GM19463 (cell line): ENCODE measurements at regions not wholly inside any gene's neighbourhood (a gene's known extent, or its start where the extent isn't known, plus 50 kb on each side); places are given as distances from the start of the nearest gene placed in this dataset.
A peak's percentile ranks its signal among the peaks of the same experiment; 100 is the strongest.

Experiments
- ATAC-seq: cut with Tn5 transposase; IDR thresholded peaks from one replicate; pipeline ENCODE4 v1.9.1; 2021; ENCODE audit warnings: mild to moderate bottlenecking, moderate library complexity; ENCODE audit not compliant: unreplicated experiment

DNA sequence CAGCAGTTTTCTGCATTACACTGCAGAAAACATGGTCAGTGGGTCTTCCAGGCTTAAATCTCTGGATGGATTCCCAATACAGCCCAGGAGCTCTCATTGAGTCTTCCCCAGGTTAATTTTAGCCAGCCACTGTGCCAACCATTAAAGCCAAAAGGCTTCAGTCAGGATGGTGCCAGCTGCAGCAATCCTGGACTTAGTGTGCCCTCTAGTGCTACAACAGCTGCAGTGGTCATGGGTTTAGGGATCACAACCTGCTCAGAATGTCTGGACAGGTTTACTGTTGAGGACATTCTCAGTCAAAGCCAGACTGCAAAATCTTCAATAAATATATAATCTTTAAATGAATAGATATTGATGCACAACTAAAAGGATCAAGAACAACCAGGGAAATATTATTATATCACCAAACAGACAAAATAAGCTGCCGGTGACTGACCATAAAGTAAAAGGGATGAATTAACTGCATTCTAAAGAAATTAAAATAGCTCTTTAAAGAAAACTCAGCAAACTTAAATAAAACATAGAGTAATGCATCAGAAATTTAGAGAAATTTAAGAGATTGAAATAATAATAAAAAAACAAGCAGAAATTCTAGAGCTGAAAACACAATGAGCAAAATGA lies 639.9 kb downstream of the SPOCK3 start:
- peak; percentile 54 for ATAC-seq

DNA sequence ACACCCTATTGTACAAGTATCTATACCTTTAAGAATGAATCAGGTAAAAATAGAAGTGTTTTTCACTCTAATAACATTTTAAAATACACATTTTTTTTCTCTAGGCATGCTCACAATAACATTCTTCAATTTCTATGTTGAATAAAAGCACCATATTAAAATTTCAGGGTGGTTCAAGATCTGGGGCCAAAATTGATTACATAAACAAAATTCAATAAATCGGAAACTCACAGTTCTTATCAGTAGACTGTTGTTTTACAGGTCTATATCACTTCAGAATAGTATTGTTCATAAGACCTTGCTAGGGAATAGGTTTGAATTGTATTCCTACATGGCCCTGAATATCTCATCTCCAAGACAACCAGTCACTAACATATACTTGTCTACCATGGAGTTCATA lies 634.0 kb downstream of the SPOCK3 start:
- no peak for ATAC-seq

DNA sequence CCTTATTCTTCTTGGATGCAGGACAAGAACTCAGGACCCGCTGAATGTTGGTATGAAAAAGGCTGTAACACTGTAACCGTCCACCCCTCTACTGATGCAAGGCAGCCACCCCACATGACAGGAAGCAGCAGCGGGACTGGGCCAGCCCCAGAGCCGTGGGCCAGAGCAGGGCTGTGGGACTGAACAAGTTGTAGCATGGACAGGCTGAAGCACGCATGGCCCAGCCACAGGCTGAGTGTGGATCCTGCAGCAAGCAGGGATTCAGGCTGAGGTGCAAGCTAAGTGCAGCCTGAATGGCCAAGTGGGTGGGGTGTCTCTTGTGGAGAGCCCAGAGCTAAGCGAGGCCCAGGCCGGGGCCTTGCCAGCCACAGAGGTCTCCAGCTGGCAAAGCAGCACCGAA lies 632.2 kb downstream of the SPOCK3 start:
- ATAC-seq = no peak

DNA sequence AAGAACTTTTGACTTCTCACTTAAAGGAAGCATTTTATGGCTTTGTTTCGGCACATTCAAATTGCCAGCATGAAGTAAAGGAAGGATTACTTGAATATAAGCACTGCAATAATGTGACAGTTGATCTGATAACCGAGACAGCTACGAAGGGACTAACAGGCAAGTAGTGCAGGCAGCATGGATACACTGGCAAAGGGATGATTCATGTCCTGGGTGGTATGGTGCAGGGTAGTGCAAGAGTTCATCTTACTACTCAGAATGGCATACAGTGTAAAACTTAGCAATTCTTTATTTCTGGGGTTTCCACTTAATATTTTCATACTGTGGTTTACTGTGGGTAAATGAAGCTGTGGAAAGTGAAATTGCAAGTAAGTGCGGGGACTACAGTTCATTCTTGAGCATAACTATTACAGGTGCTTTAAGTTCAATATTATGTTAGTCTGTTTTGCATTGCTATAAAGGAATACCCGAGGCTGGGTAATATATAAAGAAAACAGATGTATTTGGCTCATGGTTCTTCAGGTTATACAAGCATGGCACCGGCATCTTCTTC lies 611.8 kb downstream of the SPOCK3 start:
- ATAC-seq = peak; percentile 43

DNA sequence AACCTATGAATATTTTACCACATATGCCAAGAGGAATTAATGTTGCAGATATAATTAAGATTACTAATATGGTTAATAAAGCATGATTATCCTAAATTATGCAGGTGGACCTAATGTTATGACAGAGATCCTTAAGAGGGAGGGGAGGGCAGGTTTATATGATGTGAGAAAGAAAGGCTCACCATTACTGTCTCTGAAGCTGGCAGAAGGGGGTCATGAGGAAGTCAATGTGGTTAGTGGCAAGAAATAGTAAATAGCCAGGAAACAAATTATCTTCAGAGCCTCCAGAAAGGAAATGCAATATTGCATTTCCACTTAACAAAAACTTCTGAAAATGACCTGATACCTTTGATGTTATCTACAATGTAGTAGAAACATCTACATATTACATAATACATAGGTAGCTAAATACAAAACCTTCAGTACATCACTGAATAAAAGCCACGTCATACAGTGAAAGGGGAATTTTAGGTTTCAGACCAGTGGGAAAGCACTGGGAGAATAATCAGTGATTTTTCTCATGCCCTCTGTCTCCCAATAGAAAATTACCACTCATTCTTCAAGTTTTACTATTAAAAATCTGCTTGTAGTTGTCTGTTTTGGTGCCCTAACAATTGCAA lies 609.2 kb downstream of the SPOCK3 start:
- peak; percentile 50 for ATAC-seq

DNA sequence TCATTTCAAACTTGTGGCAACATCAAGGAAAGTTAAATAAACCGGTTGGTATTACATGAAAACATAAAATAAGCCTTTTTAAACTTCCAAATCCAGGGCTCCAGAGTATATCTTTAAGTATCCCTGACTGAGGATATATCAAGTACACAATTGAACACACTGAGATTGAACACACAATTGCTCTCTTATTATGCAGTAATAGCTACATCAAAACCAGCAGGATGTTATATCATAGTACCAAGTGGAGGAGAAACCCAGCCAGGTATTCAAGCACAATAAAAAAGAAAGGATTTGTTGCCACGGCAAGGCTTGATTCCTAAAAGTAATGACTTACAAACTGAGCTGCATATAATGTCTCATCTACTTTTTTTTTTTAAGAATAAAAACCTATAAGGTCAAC lies 605.8 kb downstream of the SPOCK3 start:
- no peak for ATAC-seq

DNA sequence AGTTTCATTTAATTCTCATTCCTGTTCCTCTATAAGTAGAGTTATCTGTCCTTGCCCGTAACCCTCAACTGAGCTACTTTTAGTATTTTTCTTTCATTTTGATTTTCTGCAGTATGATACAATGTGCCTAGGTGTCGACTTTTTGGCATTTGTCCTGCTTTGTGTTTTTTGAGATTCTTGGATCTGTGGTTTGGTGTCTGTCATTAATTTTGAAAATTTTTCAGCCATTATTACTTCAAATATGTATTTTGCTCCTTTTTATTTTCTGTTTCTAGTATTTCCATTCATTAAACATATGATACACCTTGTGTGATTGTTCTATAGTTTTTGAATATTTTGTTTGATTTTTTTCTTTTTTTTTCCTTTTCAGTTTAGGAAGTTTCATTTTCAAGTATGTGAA lies 598.9 kb downstream of the SPOCK3 start:
- no peak for ATAC-seq

DNA sequence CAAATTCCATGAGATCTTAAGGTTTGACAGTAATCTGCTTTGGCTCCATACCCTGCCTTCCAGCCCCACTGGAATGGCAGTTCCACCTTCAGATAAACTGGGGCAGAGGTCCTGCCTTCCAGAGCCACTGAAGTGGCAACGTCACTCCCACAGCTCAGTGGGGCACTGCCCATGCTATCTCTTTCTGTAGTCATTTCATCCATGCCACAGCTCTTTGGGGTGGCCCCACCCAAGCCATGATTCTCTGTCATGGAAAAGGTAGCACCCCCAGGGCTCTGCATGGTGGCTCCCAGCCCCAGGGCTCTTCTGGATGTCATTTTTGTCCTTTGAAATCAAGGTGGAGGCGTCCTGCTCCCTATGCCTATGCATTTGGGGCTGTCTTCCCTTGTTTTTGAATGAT lies 596.5 kb downstream of the SPOCK3 start:
- no peak for ATAC-seq

DNA sequence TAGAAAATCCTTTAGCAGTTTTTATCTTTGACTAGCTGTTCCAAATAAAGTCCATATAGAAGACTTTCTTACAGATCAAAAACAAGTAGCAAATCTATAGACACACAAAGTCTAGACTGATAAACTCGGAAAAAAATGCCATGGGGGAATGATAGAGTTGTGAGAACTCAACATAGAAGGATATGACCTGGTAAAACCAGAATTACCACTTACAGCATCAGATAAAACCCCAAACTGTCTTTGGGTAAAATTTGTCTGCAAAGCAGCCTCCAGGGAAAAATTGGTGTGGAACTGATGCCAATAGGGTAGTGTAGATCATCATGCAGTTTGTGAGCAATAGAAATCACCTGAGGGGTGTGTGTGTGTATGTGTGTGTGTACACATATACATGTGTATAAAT lies 579.1 kb downstream of the SPOCK3 start:
- ATAC-seq = no peak

DNA sequence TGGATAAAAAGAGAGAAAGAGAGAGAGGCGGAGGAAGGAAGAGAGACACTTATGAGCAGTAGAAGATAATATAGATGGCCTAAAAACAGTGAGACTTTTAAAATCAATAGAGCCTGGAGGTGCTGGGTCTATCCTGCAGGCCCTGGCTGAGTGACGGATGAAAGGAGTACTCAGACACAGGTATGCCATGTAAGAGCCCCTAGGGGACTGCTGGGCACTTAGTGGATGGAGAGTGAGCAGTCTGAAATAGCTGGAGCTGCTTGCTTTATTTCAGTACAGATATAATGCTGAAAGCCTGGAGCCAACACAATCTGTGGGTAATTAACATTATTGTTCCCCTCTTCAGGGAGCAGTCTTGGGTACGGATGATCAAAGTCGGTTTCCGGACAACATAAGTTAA lies 578.6 kb downstream of the SPOCK3 start:
- ATAC-seq = no peak

DNA sequence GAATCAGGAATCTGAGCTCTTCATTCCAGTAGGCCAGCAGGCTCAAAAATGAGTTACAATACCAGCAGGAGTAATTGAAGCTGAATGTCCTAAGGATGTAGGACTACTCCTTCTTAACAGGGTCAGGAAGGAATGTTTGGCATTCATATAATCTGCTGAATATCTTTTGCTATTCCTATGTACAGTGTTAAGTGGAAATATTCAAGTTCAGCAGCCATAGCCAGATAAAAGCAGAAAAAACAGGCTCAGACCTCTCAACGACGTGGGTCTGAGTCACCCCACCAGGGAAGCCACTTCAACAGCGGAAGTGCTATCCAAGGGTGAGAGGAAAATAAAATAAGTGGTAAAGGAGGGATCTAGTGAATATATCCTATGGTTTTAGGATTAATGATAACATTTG lies 577.0 kb downstream of the SPOCK3 start:
- no peak for ATAC-seq

DNA sequence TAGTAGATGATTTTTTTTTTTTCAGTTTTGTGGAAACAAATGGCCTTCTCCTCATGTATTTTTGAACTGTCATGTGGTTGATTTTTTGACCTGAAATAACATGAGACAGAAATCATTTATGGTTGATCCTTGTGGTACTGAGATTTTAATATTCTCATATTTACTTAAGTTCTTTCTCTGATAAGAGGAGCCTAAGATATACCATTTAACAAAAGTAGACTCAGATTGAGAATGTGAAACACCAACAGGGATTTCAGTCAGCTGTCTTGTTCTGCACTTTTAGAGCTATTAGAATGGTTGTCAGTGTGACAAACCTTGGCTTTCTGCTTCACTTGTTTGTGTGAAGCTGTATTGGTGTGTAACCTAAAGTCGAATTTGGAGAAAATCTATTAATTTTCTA lies 575.7 kb downstream of the SPOCK3 start:
- no peak for ATAC-seq

DNA sequence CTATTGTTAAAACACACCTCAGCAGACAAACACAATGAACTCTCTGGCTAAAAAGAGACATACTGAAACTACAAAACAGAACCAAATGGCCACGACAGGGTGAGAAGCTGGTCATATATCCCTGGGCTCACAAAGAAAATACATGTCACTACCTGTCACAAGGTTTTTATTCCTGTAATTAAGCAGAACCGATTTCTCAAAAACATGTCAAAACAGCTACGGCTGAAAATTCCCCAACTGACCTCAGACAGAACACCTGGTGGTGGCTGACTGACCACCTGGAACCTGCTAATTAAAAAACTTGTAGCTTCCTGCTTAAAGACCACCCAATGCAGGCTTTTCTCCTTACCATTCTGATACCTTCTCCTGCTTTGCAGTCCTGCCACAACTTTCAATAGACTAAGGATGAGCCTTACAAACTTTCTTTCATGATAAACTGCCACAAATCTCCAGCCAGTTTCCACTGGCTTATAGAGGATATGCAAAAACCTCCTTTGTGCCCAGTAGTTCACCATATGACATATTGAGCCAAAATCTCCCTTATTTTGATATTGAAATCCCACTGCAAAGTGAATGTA lies 571.9 kb downstream of the SPOCK3 start:
- peak; percentile 91 for ATAC-seq

DNA sequence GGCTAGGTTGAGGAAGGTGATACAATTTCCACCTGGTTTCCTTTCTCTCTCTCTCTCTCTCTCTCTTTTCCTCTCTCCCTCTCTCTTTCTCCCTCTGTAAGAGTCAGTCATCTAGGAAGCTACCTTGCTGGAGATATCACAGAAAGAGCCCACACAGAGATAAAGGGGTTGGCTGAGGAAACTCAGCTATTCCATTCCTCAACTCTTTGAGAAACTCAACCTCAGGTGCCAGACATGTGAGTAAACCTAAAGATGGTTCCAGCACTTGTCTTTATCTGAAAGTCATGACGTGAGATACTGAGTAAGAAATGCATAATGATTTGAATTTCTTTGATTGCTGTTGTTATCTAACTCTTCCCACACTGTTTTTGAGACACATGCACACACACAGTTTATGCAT lies 564.0 kb downstream of the SPOCK3 start:
- no peak for ATAC-seq

DNA sequence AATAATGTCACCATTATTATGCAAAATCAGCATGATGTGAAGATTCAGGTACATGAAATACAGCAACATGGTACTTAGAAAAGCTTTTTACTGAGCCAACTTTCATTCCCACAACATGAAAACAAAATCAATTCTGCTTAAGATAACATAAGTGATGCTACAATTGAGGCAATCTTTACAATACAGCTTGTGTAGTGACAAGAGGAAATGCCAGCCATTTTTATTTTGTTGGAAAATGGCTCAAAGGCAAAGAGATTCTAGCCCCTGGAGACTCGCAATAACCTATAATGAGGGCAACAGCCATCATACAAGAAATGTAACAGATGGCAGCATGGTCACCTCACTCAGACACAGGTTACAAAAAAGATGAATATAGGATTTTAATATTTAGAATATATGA lies 560.4 kb downstream of the SPOCK3 start:
- no peak for ATAC-seq

DNA sequence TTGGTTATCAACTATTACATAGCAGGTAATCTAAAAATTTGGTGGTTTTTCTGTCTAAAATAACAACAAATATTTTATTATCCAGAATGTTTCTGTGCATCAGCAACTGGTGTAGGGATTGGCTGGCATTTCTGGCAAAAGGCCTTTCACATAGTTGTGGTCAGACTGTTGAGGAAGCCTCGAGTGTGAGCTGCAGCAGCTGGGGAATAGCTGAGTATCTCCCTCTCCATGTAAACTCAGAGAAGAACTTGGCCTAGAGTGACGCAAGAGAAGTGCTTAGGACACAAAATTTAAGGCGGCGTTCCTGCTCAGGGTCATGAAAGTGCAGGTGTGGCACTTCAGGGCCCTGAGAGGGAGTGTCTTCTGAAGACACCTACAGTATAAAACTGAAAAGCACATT lies 558.9 kb downstream of the SPOCK3 start:
- no peak for ATAC-seq

DNA sequence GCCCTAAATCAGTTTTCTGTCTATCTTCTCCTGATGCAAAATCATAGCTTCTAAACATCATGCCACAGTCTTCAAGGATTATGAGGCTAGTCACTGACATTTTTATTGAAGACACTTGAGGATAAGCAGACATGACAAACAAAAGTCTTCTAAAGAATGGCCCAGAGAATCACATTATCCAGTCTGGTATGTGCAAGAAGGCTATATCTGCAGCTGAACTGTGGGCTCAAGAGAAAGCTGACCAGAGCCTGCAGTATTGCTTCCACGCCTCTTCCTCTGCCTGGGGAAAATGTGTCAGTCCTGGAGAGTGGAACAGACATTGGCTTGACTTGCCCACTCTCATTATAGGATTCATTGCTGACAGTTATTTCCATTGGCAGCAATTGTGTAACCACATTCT lies 553.5 kb downstream of the SPOCK3 start:
- ATAC-seq = no peak

DNA sequence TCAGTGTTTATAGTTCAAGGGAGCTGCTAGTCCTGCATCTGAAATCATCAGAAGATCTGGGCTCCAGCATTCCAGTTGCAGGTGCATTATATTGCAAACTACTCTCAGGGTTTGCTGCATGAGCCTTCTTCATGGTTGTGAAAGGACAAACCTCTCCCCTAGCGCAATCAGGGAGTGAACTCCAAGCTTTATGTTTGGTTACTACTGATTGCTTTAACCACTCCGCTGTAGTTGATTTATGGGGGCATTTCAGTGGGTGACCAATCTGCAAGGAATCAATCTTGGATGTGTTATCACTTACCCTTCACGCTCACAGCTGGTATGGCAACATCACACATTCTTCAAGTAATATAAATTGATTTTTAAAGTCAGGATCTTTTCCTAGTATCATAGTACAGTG lies 552.1 kb downstream of the SPOCK3 start:
- ATAC-seq = no peak
